Stimulated activated CD8-positive, alpha-beta memory T cell treated with anti-CD3 and anti-CD28 coated beads, Interleukin-7, amount 100 ng/mL, for 24 hours (primary cell): ENCODE measurements at regions not wholly inside any gene's neighbourhood (a gene's known extent, or its start where the extent isn't known, plus 50 kb on each side); places are given as distances from the start of the nearest gene placed in this dataset.

Experiments
- DNase-seq: peaks from one replicate; pipeline ENCODE4 v3.0.0-alpha.2; 2020; ENCODE audit warnings: low read depth

- no peak for DNase-seq
Observed at GRCh38 chr10:30793093-30793492, 163.5 kb upstream of the LYZL2 start.

DNA sequence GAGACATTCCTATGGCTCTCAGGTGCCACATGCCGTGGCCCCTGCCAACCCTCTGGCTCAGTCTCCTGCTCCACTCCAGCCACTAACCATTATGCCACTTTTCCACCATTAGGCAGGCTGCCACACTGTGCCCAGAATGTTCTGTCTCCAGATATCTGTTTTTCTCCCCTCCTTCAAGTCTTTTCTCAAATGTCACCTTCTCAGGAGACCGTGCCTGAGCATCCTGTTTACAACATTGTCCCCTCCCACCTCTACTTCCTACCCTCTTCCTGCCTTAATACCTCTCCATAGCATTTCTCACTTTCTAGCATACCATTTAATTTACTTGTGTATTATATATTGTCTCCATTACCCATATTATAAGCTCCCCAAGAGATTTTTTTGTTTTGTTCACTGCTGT, 162.5 kb upstream of the LYZL2 start:
- DNase-seq, result no peak

GRCh38 chr10:30791197-30791611, 161.7 kb upstream of the LYZL2 start:
- no peak for DNase-seq

DNA sequence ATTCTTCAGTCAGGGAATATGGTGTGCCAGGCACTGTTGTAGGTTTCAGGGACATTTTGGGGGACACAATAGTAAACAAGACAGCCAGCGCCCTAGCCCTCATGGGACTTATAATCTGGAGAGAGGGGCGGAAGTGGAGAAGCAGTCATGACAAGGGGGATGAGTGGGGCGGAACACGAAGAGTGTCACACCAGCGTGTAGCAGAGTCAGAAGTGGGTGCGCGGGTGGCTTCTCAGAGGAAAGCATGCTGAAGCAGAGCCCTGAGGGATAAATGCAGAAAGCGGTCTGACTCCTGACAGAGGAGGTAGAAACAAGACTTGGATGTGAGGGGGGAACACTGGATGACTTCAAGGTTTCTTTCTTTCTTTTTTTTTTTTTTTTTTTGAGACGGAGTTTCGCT, 160.3 kb upstream of the LYZL2 start:
- no peak for DNase-seq

GRCh38 chr10:30788307-30788706, 158.8 kb upstream of the LYZL2 start:
- no peak for DNase-seq

DNA sequence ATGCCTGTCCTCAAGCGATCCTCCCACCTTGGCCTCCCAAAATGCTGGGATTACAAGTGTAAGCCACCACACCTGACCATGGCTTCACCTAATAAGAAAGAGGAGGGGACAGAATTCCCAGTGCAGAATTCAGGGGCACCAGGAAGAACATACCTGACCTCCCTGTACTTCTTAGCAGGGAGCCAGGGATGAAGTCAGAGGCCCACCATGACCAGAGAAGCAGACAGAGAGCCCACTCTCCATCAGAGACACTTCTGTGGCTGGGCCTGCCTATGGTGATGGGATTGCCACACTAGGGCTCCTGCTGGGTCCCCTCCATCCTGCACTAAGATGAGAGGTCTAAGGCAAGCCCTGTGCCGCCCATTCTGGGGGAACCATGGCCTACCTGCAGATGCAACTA, 157.4 kb upstream of the LYZL2 start:
- DNase-seq, result no peak

DNA sequence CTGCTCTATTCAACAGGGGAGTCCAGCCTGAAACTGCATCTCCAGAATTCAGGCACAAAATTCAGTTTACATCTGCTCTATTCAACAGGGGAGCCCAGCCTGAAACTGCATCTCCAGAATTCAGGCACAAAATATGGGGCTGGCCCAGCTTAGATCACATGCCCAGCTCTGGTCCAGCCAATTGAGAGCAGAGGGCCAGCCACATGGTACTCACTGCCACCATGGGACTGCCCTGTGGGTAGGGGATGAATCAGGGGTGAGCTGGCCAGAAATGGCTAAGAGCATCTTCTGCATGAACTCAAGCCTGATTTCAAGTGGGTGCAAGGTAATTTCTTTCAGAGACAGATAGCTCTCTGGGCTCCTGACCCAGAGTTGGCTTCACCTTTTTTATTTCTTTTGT, 156.6 kb upstream of the LYZL2 start:
- no peak for DNase-seq

DNA sequence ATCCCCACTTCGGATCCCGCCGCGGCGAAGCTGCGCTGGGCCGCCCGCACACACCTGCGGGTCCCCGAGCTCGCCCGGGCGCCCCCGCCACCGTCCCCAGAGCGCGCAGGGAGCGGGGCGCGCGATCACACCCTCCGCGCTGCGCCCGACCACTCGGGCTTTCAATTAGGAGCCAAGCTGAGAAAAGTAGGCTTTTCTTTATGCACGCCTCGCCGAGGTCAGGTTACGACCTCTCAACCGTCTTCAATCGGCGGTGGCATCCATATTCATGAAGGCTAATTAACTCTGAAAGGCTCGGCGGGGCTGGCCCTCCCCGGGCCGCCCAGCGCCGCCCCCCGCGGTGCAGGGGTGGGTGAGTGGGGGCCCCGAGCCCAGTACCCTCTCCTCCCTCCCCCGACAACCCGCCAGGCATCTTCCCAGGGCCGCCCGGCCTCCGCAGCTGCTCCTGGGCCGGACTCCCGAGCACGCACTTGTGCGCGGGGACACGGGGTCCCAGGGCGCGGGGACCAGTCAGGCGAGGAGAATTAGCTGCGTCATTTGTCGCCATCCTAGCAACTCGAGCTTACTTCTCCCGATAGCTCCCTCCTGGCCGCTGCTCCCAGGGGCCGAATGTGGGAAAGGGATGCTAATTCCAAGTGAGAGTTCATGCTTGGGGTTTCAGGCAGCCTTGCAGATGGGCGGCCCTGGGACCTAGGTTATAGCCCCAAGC, 155.5 kb upstream of the LYZL2 start:
- no peak for DNase-seq

- DNase-seq, result no peak
Observed at GRCh38 chr10:30784524-30784896, 155.0 kb upstream of the LYZL2 start.

DNA sequence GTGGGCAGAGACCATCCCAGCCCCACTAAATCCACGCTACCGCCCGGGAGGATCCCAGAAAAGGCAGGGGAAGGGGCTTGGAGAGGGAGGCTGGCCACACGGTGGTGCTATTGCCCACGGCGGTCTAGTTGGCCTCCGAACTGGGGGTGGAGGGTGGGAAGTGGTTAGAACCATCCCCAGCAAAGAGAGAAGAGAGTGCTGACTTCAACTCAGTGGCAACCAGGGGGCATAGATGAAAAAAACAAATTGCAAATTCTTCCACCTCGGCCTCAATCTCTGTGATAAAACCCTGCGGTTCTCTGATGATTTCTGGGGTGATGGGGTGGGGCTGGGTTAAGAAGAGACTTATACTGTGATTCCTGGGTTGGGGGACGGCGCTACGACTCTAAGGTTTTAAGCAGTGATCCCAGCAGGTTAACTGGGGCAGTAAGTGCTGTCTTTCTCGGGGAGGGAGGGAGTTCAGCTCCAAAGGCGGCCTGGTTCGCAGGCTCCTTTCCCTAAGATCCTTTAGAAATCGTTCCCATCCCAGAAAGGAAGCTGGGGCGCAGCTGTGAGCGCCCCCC, 154.5 kb upstream of the LYZL2 start:
- DNase-seq, result peak; percentile 71

- DNase-seq, result no peak
Observed at GRCh38 chr10:30782537-30783461, 153.2 kb upstream of the LYZL2 start.

- DNase-seq, result no peak
Observed at GRCh38 chr10:30782157-30782536, 152.6 kb upstream of the LYZL2 start.

DNA sequence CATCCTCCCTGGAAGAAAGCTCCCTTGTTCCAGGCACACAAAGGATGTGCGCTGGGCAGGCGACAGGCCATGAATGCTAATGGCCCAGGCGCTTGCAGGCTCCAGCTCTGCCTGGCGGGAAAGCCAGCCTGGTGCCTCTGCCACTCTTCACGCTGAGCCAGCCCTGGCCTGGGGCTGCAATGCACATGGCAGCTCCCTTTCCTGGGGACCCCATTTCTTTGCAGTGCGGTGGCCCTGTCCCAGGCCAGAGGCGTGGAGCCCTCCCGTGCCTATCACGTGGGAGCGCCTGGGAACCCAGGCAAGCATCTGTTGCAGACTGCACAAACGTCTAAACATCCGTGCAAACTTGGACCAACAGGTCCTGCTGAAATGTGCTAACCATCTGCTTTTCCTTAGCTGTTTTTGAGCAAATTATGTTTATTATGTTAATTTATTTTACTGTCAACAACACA, 152.1 kb upstream of the LYZL2 start:
- DNase-seq, result no peak

- no peak for DNase-seq
Observed at GRCh38 chr10:30778769-30779168, 149.2 kb upstream of the LYZL2 start.

- no peak for DNase-seq
Observed at GRCh38 chr10:30775779-30776591, 146.4 kb upstream of the LYZL2 start.

GRCh38 chr10:30774261-30774660, 144.7 kb upstream of the LYZL2 start:
- DNase-seq, result no peak

DNA sequence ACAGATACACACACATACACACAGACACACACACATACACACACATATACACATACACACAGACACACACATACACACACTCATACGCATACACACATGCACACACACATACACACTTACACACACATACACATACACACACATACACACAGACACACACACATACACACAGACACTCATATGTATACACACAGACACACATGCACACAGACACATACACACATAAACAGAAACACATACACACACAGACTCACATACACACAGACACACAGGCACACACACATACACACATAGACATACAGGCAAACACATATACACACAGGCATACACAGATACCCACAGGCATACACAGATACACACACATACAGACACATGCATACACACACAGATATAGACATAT, 143.9 kb upstream of the LYZL2 start:
- no peak for DNase-seq

GRCh38 chr10:30770816-30771215, 141.3 kb upstream of the LYZL2 start:
- DNase-seq, result no peak

DNA sequence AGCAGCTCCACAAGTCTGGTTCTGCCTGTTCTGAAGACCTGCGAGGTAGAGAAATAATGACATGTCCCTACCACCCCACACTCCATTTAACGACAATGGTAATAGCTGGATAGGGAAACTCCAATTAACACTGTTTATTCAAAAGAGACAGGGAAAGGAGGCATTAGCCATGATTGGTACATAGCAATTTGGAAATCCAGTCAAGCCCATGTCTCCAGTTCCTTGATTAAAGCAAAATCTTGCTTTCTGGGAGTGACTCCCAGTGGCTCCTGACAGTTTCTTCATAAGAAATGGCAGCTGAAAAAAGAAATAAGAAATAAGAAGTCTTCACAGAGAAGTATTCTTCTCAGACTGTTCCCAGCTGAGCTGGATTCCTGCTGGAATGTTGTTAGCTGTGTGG, 140.7 kb upstream of the LYZL2 start:
- DNase-seq, result no peak

DNA sequence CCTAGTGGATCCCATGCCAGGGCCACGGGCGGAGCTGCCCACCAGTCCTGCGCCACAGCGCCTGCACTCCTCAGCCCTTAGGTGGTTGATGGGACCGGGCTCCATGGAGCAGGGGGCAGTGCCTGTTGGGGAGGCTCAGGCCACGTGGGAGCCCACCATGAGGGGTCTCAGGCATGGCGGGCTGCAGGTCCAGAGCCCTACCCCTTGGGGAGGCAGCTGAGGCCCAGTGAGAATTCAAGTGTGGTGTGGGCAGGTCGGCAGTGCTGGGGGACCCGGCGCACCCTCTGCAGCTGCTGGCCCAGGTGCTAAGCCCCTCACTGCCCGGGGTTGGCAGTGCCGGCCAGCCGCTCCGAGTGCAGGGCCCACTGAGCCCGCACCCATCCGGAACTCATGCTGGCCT, 139.8 kb upstream of the LYZL2 start:
- DNase-seq, result no peak

GRCh38 chr10:30765616-30766015, 136.1 kb upstream of the LYZL2 start:
- DNase-seq, result no peak

- no peak for DNase-seq
Observed at GRCh38 chr10:30765022-30765615, 135.6 kb upstream of the LYZL2 start.
